MM.1S (cell line): ENCODE measurements at regions not wholly inside any gene's neighbourhood (a gene's known extent, or its start where the extent isn't known, plus 50 kb on each side); places are given as distances from the start of the nearest gene placed in this dataset.

Experiments
- DNase-seq: peaks from one replicate; pipeline ENCODE4 v3.0.0-alpha.2; 2015
- H2AFZ ChIP-seq: fragments of 300-600 bp; sonication (generic); 2 replicates; pipeline ENCODE4 v1.6.0; 2016; ENCODE audit warnings: antibody characterized with exemption, low read length
- H3F3A ChIP-seq: fragments of 300-600 bp; sonication (generic); 2 replicates; pipeline ENCODE4 v1.6.1; 2016; ENCODE audit warnings: mild to moderate bottlenecking, antibody characterized with exemption, low read length, moderate library complexity, mixed read lengths; ENCODE audit not compliant: insufficient read depth
- H3K27ac ChIP-seq: fragments of 300-600 bp; sonication (generic); 2 replicates; pipeline ENCODE4 v1.5.1; 2016; ENCODE audit warnings: mild to moderate bottlenecking, low read length
- H3K27me3 ChIP-seq: fragments of 300-600 bp; sonication (generic); replicated peaks from 2 replicates; pipeline ENCODE4 v1.6.0; 2016; ENCODE audit warnings: low read length; ENCODE audit not compliant: insufficient read depth
- H3K36me3 ChIP-seq: fragments of 300-600 bp; sonication (generic); replicated peaks from 2 replicates; pipeline ENCODE4 v1.6.1; 2016; ENCODE audit warnings: mild to moderate bottlenecking, low read length, mixed read lengths; ENCODE audit not compliant: insufficient read depth
- H3K4me1 ChIP-seq: fragments of 300-600 bp; sonication (generic); 2 replicates; pipeline ENCODE4 v1.6.1; 2016; ENCODE audit warnings: low read length, mixed read lengths
- H3K4me2 ChIP-seq: fragments of 300-600 bp; sonication (generic); 2 replicates; pipeline ENCODE4 v1.6.0; 2016; ENCODE audit warnings: low read depth, low read length
- H3K4me3 ChIP-seq: fragments of 300-600 bp; sonication (generic); 2 replicates; pipeline ENCODE4 v1.5.1; 2016; ENCODE audit warnings: low read length, mixed read lengths
- H3K79me2 ChIP-seq: fragments of 300-600 bp; sonication (generic); 2 replicates; pipeline ENCODE4 v1.6.1; 2016; ENCODE audit warnings: mixed run types, low read length, mixed read lengths
- H3K9ac ChIP-seq: fragments of 300-600 bp; sonication (generic); 2 replicates; pipeline ENCODE4 v1.6.1; 2016; ENCODE audit warnings: low read length, mixed read lengths
- H3K9me2 ChIP-seq: fragments of 300-600 bp; sonication (generic); replicated peaks from 2 replicates; pipeline ENCODE4 v1.6.1; 2016; ENCODE audit warnings: mild to moderate bottlenecking, low read length, mixed read lengths; ENCODE audit not compliant: insufficient read depth
- H3K9me3 ChIP-seq: fragments of 300-600 bp; sonication (generic); replicated peaks from 2 replicates; pipeline ENCODE4 v1.6.1; 2016; ENCODE audit warnings: mild to moderate bottlenecking, low read length, mixed read lengths; ENCODE audit not compliant: insufficient read depth
- H4K20me1 ChIP-seq: fragments of 300-600 bp; sonication (generic); 2 replicates; pipeline ENCODE4 v1.6.1; 2016; ENCODE audit warnings: mild to moderate bottlenecking, low read length, moderate library complexity, mixed read lengths; ENCODE audit not compliant: insufficient read depth
- CTCF ChIP-seq: fragments of 300-600 bp; sonication (generic); IDR thresholded peaks from 2 replicates; pipeline ENCODE4 v1.5.1; 2016; ENCODE audit warnings: antibody characterized with exemption, low read length, mixed read lengths
- EZH2 ChIP-seq: fragments of 300-600 bp; sonication (generic); optimal IDR thresholded peaks from 2 replicates; pipeline ENCODE3; 2017; ENCODE audit warnings: low read depth, mild to moderate bottlenecking, antibody characterized with exemption, low read length, mixed read lengths
- EZH2phosphoT487 ChIP-seq: fragments of 300-600 bp; sonication (generic); IDR thresholded peaks from 2 replicates; pipeline ENCODE4 v1.6.1; 2018; ENCODE audit warnings: antibody characterized with exemption, low read length

GRCh38 chr2:147568109-147568508 is 276.7 kb upstream of the ACVR2A start:
- no peak overlapping the region for H3K9ac ChIP-seq
- no peak overlapping the region for H3K4me2 ChIP-seq
- no peak for DNase-seq
- H3K27me3 ChIP-seq: no peaks in the 10 kb centered on the region
- no peak overlapping the region for H3K4me3 ChIP-seq
- H3F3A ChIP-seq: no peaks in the 10 kb centered on the region
- no peaks in the 10 kb centered on the region for H3K9me2 ChIP-seq
- H3K4me1 ChIP-seq: no peaks in the 10 kb centered on the region
- H3K79me2 ChIP-seq: no peaks in the 10 kb centered on the region
- H4K20me1 ChIP-seq: no peaks in the 10 kb centered on the region
- no peak for TF ChIP-seq CTCF
- TF ChIP-seq EZH2: no peak
- TF ChIP-seq EZH2phosphoT487: no peak
- H3K27ac ChIP-seq: no peak overlapping the region
- H2AFZ ChIP-seq: no peak overlapping the region
- no peaks in the 10 kb centered on the region for H3K9me3 ChIP-seq
- H3K36me3 ChIP-seq: no peaks in the 10 kb centered on the region

GRCh38 chr2:147567136-147567535 is 277.7 kb upstream of the ACVR2A start:
- H4K20me1 ChIP-seq: no peaks in the 10 kb centered on the region
- H3K4me3 ChIP-seq: no peak overlapping the region
- H2AFZ ChIP-seq: no peak overlapping the region
- no peaks in the 10 kb centered on the region for H3K4me1 ChIP-seq
- no peaks in the 10 kb centered on the region for H3K9me2 ChIP-seq
- H3F3A ChIP-seq: no peaks in the 10 kb centered on the region
- no peaks in the 10 kb centered on the region for H3K36me3 ChIP-seq
- no peak overlapping the region for H3K9ac ChIP-seq
- TF ChIP-seq EZH2phosphoT487 (no peak), CTCF (no peak), EZH2 (no peak)
- H3K27me3 ChIP-seq: no peaks in the 10 kb centered on the region
- no peaks in the 10 kb centered on the region for H3K79me2 ChIP-seq
- no peaks in the 10 kb centered on the region for H3K9me3 ChIP-seq
- DNase-seq: no peak
- H3K4me2 ChIP-seq: no peak overlapping the region
- H3K27ac ChIP-seq: no peak overlapping the region

GRCh38 chr2:147560810-147561535 is 283.9 kb upstream of the ACVR2A start:
- Histone ChIP-seq H3F3A (no peaks in the 10 kb centered on the region), H3K27me3 (no peaks in the 10 kb centered on the region), H3K27ac (no peak overlapping the region), H3K9me3 (no peaks in the 10 kb centered on the region), H3K9ac (no peak overlapping the region), H3K9me2 (no peaks in the 10 kb centered on the region), H4K20me1 (no peaks in the 10 kb centered on the region), H3K4me3 (no peak overlapping the region), H3K4me1 (peaks cover 7% of the 10 kb centered on the region), H3K4me2 (no peak overlapping the region), H3K79me2 (no peaks in the 10 kb centered on the region), H2AFZ (no peak overlapping the region), H3K36me3 (no peaks in the 10 kb centered on the region)
- TF ChIP-seq CTCF: no peak
- no peak for TF ChIP-seq EZH2phosphoT487
- TF ChIP-seq EZH2: no peak
- no peak for DNase-seq
